Muscle layer of duodenum (tissue), 2 donors: ENCODE measurements at regions not wholly inside any gene's neighbourhood (a gene's known extent, or its start where the extent isn't known, plus 50 kb on each side); places are given as distances from the start of the nearest gene placed in this dataset.

Experiments used
- H3K27ac ChIP-seq: one replicate; pipeline ENCODE4 v1.7.0; 2013; ENCODE audit warnings: mild to moderate bottlenecking, low read length
- H3K27me3 ChIP-seq: one replicate; pipeline ENCODE4 v1.7.0; 2013; ENCODE audit warnings: low read depth, mild to moderate bottlenecking, control low read depth, low read length
- H3K36me3 ChIP-seq, 2 donors: one replicate each; pipeline ENCODE4 v1.7.0; 2013; ENCODE audit warnings: low read length in 2 of 2, control low read depth in 1 of 2, mild to moderate bottlenecking in 1 of 2; ENCODE audit not compliant: insufficient read depth in 2 of 2, control insufficient read depth in 1 of 2
- H3K4me1 ChIP-seq, 2 donors: one replicate each; pipeline ENCODE4 v1.7.0; 2013; ENCODE audit warnings: low read length in 2 of 2, mild to moderate bottlenecking in 2 of 2, control low read depth in 1 of 2, moderate library complexity in 1 of 2; ENCODE audit not compliant: insufficient read depth in 2 of 2, control insufficient read depth in 1 of 2
- H3K4me3 ChIP-seq, 2 donors: one replicate each; pipeline ENCODE4 v1.7.0; 2013; ENCODE audit warnings: low read length in 2 of 2, low read depth in 1 of 2, mild to moderate bottlenecking in 1 of 2
- H3K9me3 ChIP-seq, 2 donors: one replicate each; pipeline ENCODE4 v1.7.0; 2013; ENCODE audit warnings: low read length in 2 of 2, control low read depth in 1 of 2, mild to moderate bottlenecking in 1 of 2; ENCODE audit not compliant: control insufficient read depth in 1 of 2
- donor health status: healthy.

DNA sequence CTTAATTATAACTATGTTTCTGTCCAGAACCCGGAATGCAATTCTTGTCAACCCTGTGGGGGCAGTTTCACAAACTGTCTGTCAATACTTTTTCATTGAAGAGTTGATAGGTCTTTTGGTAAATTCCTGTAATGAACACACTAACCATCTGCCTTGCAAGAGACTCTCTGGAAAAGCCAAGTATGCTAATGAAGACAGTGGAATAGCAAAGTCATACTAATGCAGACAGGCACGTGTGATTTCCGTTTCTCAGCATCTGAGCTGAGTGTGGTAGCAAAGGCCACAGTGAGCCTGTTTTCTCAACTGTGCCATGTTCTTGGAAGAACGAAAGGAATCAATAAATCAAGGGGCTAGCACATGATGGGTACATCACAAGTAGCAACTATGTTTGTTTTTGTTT lies 494.1 kb upstream of the NRP1 start:
- Histone ChIP-seq H3K27me3 (no peaks in the 10 kb centered on the region), H3K27ac (no peak overlapping the region), H3K4me1 (no peaks in the 10 kb centered on the region), H3K36me3 (no peaks in the 10 kb centered on the region), H3K9me3 (no peaks in the 10 kb centered on the region), H3K4me3 (no peak overlapping the region)

DNA sequence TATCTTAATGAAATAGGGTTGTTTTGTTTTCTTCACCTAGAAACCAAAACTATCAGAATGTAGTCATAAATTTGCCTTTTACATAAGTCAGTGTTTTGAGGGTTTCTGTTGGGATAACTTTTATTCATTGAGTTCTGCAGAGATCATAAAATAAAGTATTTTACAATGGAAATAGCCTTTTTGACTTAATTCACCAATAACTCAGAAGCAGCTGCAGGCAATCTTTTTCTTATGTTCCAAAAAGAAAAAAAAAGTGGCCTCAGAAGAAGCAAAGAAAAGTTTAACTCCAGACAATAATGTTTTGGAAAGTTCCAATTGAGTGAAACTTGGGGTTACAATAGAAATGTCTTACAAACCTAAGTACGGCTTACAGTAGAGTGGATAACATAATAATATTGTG lies 491.7 kb upstream of the NRP1 start:
- Histone ChIP-seq H3K27me3 (no peaks in the 10 kb centered on the region), H3K4me3 (no peak overlapping the region), H3K36me3 (no peaks in the 10 kb centered on the region), H3K4me1 (no peaks in the 10 kb centered on the region), H3K27ac (no peak overlapping the region), H3K9me3 (no peaks in the 10 kb centered on the region)

DNA sequence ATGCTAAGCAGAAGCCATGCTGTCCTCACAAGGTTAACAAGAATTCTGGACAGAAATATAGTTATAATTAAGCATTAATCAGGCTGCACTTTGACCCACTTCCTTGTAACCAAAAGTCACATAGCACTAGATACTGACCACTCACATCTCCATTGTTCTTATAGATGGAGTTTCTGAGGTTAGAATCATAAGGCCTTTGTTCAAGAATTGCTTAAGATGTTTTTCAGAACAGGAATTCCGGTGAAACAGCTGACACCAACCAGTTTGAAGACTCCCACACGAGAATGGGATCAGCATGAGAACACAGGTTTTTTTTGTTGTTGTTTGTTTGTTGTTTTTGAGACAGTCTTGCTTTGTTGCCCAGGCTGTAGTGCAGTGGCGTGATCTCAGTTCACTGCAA lies 488.3 kb upstream of the NRP1 start:
- no peaks in the 10 kb centered on the region for H3K36me3 ChIP-seq
- H3K9me3 ChIP-seq = no peaks in the 10 kb centered on the region
- no peak overlapping the region for H3K27ac ChIP-seq
- no peaks in the 10 kb centered on the region for H3K4me1 ChIP-seq
- no peak overlapping the region for H3K4me3 ChIP-seq
- no peaks in the 10 kb centered on the region for H3K27me3 ChIP-seq

DNA sequence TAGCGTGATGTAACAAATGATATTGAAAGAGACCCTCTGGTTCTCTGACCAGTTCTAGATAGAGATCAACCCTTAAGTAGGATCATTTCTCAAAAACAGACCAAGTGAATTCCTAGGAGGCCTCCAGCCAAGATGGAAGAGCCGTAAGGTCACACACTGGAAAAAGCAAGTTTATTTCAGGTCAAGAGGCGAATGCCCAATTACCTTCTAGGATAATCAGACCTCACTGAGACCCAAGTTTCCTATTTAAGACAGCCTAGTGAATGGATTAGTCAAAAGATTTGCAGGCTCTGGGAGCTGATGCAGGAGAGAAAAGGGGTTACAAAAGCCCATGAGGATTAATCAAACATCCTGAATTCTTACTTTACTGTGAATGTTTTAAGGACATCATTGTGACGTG lies 486.1 kb upstream of the NRP1 start:
- no peak overlapping the region for H3K4me3 ChIP-seq
- no peak overlapping the region for H3K27ac ChIP-seq
- no peaks in the 10 kb centered on the region for H3K4me1 ChIP-seq
- H3K36me3 ChIP-seq = no peaks in the 10 kb centered on the region
- H3K27me3 ChIP-seq = no peaks in the 10 kb centered on the region
- no peaks in the 10 kb centered on the region for H3K9me3 ChIP-seq

DNA sequence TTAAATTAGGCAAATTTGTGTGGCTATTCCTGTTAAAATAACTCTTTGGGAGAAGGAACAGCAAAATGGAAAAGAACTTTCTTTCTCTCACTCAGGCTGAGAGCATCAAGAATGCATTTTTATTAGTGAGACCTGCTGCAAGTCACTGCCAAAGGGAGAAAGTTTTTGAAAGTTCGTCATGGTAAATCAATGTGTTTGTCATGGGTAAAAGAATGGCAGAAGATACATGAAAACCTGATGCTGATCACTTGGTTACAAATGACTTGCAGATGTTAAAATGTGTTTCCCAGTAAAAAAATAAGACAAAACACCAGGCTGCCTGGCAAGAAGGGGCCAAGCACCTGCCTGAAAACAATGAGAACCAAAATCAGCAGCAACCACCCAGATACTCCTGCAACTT lies 484.7 kb upstream of the NRP1 start:
- Histone ChIP-seq H3K4me3 (no peak overlapping the region), H3K36me3 (no peaks in the 10 kb centered on the region), H3K27ac (no peak overlapping the region), H3K9me3 (no peaks in the 10 kb centered on the region), H3K27me3 (no peaks in the 10 kb centered on the region), H3K4me1 (no peaks in the 10 kb centered on the region)

DNA sequence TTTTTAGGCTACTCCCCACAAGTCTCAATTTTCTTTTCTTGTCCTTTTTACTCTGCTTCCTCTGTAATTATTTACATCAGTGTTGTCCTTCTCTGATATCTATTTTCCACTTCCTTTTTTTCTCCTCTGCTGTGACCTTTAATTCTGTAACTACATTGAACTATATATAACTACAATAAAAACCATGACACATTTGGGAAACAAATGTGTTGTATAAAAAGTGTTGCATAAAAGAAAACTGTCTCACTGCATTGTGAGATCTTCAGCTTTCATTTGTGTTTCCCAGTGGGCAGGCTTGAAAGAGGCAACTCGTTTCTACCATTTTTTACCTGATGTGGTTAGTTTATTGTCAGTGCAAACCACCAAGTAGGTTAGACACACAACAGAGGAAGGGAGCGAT lies 483.9 kb upstream of the NRP1 start:
- Histone ChIP-seq H3K27me3 (no peaks in the 10 kb centered on the region), H3K9me3 (no peaks in the 10 kb centered on the region), H3K36me3 (no peaks in the 10 kb centered on the region), H3K4me1 (no peaks in the 10 kb centered on the region), H3K4me3 (no peak overlapping the region), H3K27ac (no peak overlapping the region)

DNA sequence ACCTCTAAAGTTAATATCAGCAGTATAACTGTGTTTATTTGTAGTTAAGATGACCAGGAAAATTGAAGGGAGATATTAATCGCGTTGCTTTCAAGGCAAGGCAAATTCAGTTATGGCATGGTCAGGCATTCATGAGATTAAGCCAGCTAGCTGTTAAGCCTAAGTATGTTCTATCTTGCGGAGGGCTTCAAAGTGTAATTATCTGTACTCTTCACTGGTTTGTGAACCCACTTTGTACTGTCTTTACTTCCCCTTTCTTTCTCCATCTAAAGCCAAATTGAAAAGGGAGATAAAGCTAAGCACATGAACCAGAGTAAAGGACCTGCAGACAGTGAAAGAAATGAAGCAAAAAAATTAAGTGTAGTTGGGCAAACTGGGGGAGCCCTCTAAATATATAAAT lies 483.1 kb upstream of the NRP1 start:
- Histone ChIP-seq H3K36me3 (no peaks in the 10 kb centered on the region), H3K4me1 (no peaks in the 10 kb centered on the region), H3K9me3 (no peaks in the 10 kb centered on the region)

DNA sequence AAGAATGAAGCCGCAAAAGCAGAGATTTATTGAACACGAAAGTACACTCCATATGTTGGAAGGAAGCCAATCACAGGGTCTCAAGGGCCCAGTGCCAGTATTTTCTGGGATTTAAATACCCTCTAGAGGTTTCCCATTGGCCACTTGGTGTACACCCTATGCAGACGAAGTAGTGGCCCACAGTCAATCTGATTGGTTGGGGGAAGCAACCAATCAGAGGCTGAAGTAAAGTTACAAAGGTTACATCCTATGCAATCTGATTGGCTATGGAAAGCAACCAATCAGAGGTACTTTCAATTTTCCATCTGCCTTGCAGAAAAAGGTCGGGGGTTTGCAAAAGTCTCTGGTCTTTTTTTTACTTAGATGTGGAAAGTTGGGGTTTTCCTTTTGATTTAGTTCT lies 481.3 kb upstream of the NRP1 start:
- Histone ChIP-seq H3K4me1 (no peaks in the 10 kb centered on the region), H3K4me3 (no peak overlapping the region), H3K27ac (no peak overlapping the region), H3K9me3 (no peaks in the 10 kb centered on the region), H3K36me3 (no peaks in the 10 kb centered on the region), H3K27me3 (no peaks in the 10 kb centered on the region)

More for the DNA sequence above, 483.1 kb upstream of the NRP1 start:
- no peak overlapping the region for H3K27ac ChIP-seq
- H3K4me3 ChIP-seq = no peak overlapping the region
- H3K27me3 ChIP-seq = no peaks in the 10 kb centered on the region

DNA sequence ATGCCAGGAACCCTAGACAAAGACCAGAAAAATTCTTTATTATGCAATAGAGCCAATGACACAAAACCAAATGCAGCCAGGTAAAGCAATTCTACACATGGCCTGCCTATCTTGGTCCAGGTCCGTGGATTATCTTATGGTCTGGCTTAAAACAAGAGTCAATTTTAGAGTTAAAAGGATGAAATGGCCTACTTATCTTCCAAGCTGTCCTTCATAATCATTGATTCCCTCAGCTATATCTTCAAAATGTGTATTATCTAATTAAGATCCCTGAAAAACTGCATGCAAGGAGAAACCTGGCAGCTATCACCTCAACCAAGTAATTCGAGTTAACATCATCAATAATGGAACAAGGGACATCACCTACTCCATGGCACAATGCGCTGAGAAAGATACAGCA lies 479.4 kb upstream of the NRP1 start:
- no peaks in the 10 kb centered on the region for H3K27me3 ChIP-seq
- H3K4me1 ChIP-seq = no peaks in the 10 kb centered on the region
- no peak overlapping the region for H3K4me3 ChIP-seq
- H3K27ac ChIP-seq = no peak overlapping the region
- no peaks in the 10 kb centered on the region for H3K9me3 ChIP-seq
- no peaks in the 10 kb centered on the region for H3K36me3 ChIP-seq

DNA sequence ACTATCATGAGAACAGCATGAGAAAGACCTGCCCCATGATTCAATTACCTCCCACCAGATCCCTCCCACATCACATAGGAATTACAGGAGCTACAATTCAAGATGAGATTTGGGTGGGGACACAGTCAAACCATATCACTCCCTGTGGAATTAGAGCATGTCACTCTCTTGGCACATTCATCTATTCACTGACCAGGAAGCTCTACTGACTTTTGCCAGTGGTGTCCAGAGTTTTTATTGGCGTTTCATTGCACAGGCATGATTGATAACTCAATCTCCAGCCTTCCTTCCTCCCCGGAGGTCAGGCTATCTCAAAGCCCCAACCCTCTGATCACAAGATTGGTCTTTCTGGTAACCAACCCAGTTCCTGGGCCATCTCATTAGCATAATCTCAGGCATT lies 478.9 kb upstream of the NRP1 start:
- Histone ChIP-seq H3K4me1 (no peaks in the 10 kb centered on the region), H3K27me3 (no peaks in the 10 kb centered on the region), H3K36me3 (no peaks in the 10 kb centered on the region), H3K9me3 (no peaks in the 10 kb centered on the region), H3K4me3 (no peak overlapping the region), H3K27ac (no peak overlapping the region)

DNA sequence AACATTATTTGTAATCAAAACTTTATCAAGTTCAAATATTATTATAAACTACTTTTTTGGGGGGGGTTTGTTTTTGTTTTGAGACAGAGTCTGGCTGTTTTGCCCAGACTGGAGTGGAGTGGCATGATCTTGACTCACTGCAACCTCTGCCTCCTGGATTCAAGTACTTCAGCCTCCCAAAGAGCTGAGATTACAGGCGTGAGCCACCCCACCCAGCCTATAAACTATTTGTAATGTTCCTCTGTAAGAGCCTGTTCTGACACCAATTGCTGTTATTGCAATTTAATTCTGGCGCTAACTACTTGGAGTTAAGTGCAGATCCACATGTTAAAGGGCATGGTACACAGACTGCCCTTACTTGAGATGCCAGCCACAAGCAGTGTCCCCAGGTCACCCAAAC lies 478.1 kb upstream of the NRP1 start:
- no peak overlapping the region for H3K4me3 ChIP-seq
- no peak overlapping the region for H3K27ac ChIP-seq
- no peaks in the 10 kb centered on the region for H3K4me1 ChIP-seq
- no peaks in the 10 kb centered on the region for H3K36me3 ChIP-seq
- no peaks in the 10 kb centered on the region for H3K27me3 ChIP-seq
- no peaks in the 10 kb centered on the region for H3K9me3 ChIP-seq

DNA sequence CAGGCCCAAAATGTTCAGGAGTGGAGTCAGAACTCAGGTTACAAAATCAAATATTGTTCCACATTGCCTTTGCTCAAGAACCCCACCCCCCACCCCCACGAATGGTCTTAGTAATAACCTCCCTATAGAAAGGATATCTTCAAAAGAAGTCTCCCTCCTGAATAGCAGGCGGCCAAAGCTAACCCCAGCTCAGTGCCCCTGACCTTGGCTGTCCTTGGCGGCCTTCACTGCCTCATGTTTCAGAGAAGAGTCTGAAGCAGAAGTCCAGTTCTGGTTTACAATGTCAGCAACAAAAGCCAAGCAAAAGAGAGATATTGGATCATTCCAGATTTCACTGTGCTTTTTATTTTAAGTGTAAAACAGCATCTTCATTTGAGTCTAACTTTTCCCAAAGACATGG lies 476.5 kb upstream of the NRP1 start:
- Histone ChIP-seq H3K36me3 (no peaks in the 10 kb centered on the region), H3K9me3 (no peaks in the 10 kb centered on the region), H3K4me3 (no peak overlapping the region), H3K27me3 (no peaks in the 10 kb centered on the region), H3K4me1 (no peaks in the 10 kb centered on the region), H3K27ac (no peak overlapping the region)
